Psoas muscle (tissue), 7 donors: ENCODE measurements at regions not wholly inside any gene's neighbourhood (a gene's known extent, or its start where the extent isn't known, plus 50 kb on each side); places are given as distances from the start of the nearest gene placed in this dataset.
"Not testable (repeated sequence)": the region's sequence is repeated elsewhere in the genome, so short reads cannot be mapped to it uniquely, and the experiment has no call there.

Source experiments
- ATAC-seq, 4 donors: fragments of 200-7000 bp; cut with Tn5 transposase; one replicate each; pipeline ENCODE4 v1.9.1; 2020; ENCODE audit warnings: moderate library complexity in 3 of 4, mild to moderate bottlenecking in 2 of 4
- DNase-seq, 2 donors: peaks; one replicate each; pipeline ENCODE4 v3.0.0-alpha.2; 2020
- H3K27ac ChIP-seq: fragments of 200-600 bp; one replicate; pipeline ENCODE4 v1.8.0; 2022
- H3K27me3 ChIP-seq, 3 donors: fragments of 200-600 bp in 1 of 3; one replicate each; pipeline versions ENCODE4 v1.6.1 to v1.8.0; 2013 to 2022; ENCODE audit warnings: low read length in 2 of 3, mild to moderate bottlenecking in 2 of 3, moderate library complexity in 1 of 3; ENCODE audit not compliant: insufficient read depth in 3 of 3
- H3K36me3 ChIP-seq, 2 donors: fragments of 200-600 bp in 1 of 2; one replicate each; pipeline versions ENCODE4 v1.6.1 to v1.8.0; 2013 to 2022; ENCODE audit warnings: low read depth in 1 of 2, mild to moderate bottlenecking in 1 of 2, moderate library complexity in 1 of 2; ENCODE audit not compliant: insufficient read depth in 1 of 2
- H3K4me1 ChIP-seq: fragments of 200-600 bp; one replicate; pipeline ENCODE4 v1.8.0; 2022
- H3K4me3 ChIP-seq: fragments of 200-600 bp; one replicate; pipeline ENCODE4 v1.8.0; 2022; ENCODE audit warnings: mild to moderate bottlenecking
- H3K9me3 ChIP-seq: fragments of 200-600 bp; one replicate; pipeline ENCODE4 v1.8.0; 2022
- CTCF ChIP-seq: fragments of 200-600 bp; IDR thresholded peaks from one replicate; pipeline ENCODE4 v1.8.0; 2022; ENCODE audit warnings: antibody characterized with exemption
- WGBS, 3 donors: extraction: QIAGEN DNeasy Blood & Tissue Kit; methylation state at CpG; one replicate each; pipeline versions ENCODE4 v1.1.6 to v1.1.7; 2013; 5-methylcytosine and 5-hydroxymethylcytosine counted together
- intact Hi-C, 2 donors: fragments of 100-400 bp; cut with DNase I; formaldehyde crosslinking; loops; one replicate each; pipeline versions ENCODE4 v1.11.0 to v1.14.2; 2022
- donor health status: healthy with polysubstance abuse.
- donor health status: DM: no; HTN: no; CAD: no; lungs with moderate emphysema.
- donor health status: Bipolar disorder and iron deficiency.
- donor health status: healthy.
- donor health status: DM: yes; HTN: yes; CAD: no.
- donor health status: DM: no; HTN: no; CAD: no.
- donor health status: DM: yes; HTN: yes; CAD: no.

- Histone ChIP-seq H3K27me3 (no peaks in the 10 kb centered on the region), H3K9me3 (no peaks in the 10 kb centered on the region), H3K4me3 (no peak overlapping the region), H3K4me1 (no peaks in the 10 kb centered on the region), H3K36me3 (no peaks in the 10 kb centered on the region), H3K27ac (no peak overlapping the region)
- TF ChIP-seq CTCF = no peak
- ATAC-seq (no peak), DNase-seq (no peak)
- intact Hi-C loops = no loop called here
- 83 to 85% (median 85%) methylated on average over 3 of the region's 3 CpGs for WGBS, 3 donors
Measured at GRCh38 chr4:92014067-92014466, 289.7 kb upstream of the GRID2 start.

- H3K4me1 ChIP-seq = no peaks in the 10 kb centered on the region
- no peaks in the 10 kb centered on the region for H3K36me3 ChIP-seq
- no peak for TF ChIP-seq CTCF
- H3K9me3 ChIP-seq = no peaks in the 10 kb centered on the region
- no peak overlapping the region for H3K27ac ChIP-seq
- WGBS, 3 donors = 86 to 89% (median 87%) methylated on average over 1 of the region's 1 CpG
- DNase-seq (no peak), ATAC-seq (no peak)
- H3K27me3 ChIP-seq = no peaks in the 10 kb centered on the region
- H3K4me3 ChIP-seq = no peak overlapping the region
- intact Hi-C loops = no loop called here
Measured at GRCh38 chr4:92021203-92021602, 282.6 kb upstream of the GRID2 start.

GRCh38 chr4:92021788-92022187 is 282.0 kb upstream of the GRID2 start:
- Histone ChIP-seq H3K4me3 (no peak overlapping the region), H3K9me3 (no peaks in the 10 kb centered on the region), H3K27me3 (no peaks in the 10 kb centered on the region), H3K4me1 (no peaks in the 10 kb centered on the region), H3K36me3 (no peaks in the 10 kb centered on the region), H3K27ac (no peak overlapping the region)
- TF ChIP-seq CTCF = no peak
- ATAC-seq (no peak), DNase-seq (no peak)
- intact Hi-C loops = no loop called here
- WGBS, 3 donors = 80 to 89% (median 80%) methylated on average over 2 of the region's 2 CpGs

GRCh38 chr4:92028830-92029229 is 274.9 kb upstream of the GRID2 start:
- H3K27me3 ChIP-seq, intact Hi-C loops: not testable (repeated sequence)
- WGBS, 3 donors = 76 to 86% (median 84%) methylated on average over 6 of the region's 6 CpGs

GRCh38 chr4:92031825-92032224 is 271.9 kb upstream of the GRID2 start:
- intact Hi-C loops = no loop called here
- DNase-seq = no peak
- Histone ChIP-seq H3K4me1 (no peaks in the 10 kb centered on the region), H3K4me3 (no peak overlapping the region), H3K27me3 (no peaks in the 10 kb centered on the region), H3K36me3 (no peaks in the 10 kb centered on the region), H3K9me3 (no peaks in the 10 kb centered on the region), H3K27ac (no peak overlapping the region)
- no peak for ATAC-seq
- WGBS, 3 donors = 60 to 61% (median 61%) methylated on average over 2 of the region's 2 CpGs
- no peak for TF ChIP-seq CTCF

More at GRCh38 chr4:92028830-92029229, 274.9 kb upstream of the GRID2 start:
- not testable (repeated sequence) for H3K4me3 ChIP-seq, H3K36me3 ChIP-seq, ATAC-seq, DNase-seq, H3K27ac ChIP-seq, H3K4me1 ChIP-seq, H3K9me3 ChIP-seq
